CD4-positive, alpha-beta T cell treated with Interleukin-10 for 1 hour (primary cell): ENCODE measurements at regions not wholly inside any gene's neighbourhood (a gene's known extent, or its start where the extent isn't known, plus 50 kb on each side); places are given as distances from the start of the nearest gene placed in this dataset.

ENCODE experiments used
- DNase-seq: peaks from one replicate; pipeline ENCODE4 v3.0.0-alpha.2; 2020

DNA sequence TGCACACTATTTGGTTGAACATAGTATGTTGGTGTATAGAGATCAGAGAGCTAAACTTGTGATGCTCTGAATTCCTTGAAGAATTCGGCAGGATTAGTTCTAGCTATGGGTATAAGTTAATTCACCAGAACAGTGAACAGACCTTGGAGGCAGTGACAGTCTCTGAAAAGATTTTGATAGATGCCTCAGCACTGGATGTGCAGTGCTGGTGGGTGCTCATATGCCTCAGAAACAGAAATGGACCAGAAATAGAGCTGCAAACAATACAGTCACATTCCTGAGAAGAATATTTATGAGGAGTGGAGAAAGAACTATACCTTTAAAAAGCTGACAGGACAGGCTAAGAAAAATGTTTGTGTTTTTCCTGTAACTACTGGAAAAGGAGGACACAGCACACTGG lies 747.7 kb downstream of the KCTD16 start:
- DNase-seq, result no peak

- no peak for DNase-seq
Measured at GRCh38 chr5:144915452-144915851, 744.8 kb downstream of the KCTD16 start.

DNA sequence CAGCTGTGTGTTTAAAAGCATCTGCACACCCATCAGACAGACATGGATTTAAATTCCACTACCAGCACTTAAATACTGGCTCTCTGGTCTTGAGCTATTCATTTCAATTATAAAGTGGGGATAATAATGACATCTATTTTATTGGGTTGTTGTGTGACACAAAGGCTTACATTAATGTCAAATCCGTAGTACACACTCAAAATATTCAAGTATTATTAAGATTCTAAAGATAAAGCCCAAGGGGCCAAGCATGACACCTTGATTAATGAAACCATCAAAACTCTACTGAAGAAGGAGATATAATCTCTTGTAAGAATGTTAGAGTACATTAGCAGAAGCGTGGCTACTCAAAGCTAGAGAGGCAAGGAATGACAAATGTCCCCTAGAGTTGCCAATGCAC lies 743.0 kb downstream of the KCTD16 start:
- no peak for DNase-seq

DNA sequence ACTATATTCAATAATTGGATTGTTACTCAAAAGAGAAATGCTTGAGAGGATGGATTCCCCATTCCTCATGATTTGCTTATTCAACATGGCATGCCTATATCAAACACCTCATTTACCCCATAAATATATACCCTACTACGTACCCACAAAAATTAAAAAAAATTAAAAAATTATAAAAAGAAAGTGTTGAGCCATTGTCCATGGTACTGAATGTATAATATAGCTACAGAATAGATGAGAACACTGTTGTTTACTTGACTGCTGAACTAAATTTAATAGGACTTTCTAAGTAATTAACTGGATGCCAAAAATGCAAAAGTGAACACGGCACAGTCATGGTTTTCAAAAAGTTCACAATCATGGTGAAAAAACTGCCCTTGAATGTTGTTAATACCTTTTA lies 725.8 kb downstream of the KCTD16 start:
- DNase-seq, result no peak

GRCh38 chr5:144886668-144887067 lies 716.0 kb downstream of the KCTD16 start:
- DNase-seq, result no peak

- DNase-seq, result no peak
Measured at GRCh38 chr5:144882739-144883283, 712.1 kb downstream of the KCTD16 start.

DNA sequence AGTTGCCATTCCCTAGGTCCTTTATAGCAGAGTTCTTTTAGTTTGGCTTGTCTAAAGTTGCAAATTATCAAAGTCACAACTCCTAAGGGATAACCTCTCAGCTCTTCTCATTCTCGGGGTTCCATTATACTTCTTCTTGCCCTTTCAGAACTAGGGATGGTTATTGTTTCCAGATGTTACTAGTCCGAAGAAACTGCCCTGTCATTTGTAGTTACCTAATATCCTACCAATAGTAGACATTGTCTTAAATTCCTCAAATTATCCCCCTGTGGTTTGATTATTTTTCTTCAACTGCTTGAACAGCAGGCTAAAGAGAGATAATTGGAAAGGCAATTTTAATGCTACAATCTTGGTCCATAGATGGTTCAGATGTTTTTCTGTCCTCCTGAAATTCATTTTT lies 709.8 kb downstream of the KCTD16 start:
- DNase-seq, result no peak

GRCh38 chr5:144876990-144877389 lies 706.3 kb downstream of the KCTD16 start:
- no peak for DNase-seq

GRCh38 chr5:144873076-144873475 lies 702.4 kb downstream of the KCTD16 start:
- no peak for DNase-seq

- no peak for DNase-seq
Measured at GRCh38 chr5:144864118-144864517, 693.4 kb downstream of the KCTD16 start.

DNA sequence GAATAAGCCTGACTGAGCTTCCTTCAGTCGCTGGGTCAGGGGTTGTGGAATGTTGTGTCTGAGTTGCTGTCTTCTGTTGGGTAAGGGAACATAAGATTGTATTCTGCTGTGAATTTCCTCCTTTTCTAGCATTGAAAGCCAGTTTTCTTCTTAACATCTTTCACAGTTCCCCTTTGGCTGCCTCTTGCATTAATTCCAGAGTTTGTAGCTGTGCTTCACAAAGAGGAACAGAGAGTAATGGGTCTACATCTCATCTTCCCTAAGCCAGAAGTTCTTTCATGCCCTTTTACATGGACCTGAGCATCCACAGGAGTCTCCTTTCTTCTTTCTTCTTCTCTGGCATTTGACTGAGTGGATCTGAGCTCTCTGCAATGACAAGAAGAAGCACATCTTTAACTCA lies 686.8 kb downstream of the KCTD16 start:
- DNase-seq, result no peak

DNA sequence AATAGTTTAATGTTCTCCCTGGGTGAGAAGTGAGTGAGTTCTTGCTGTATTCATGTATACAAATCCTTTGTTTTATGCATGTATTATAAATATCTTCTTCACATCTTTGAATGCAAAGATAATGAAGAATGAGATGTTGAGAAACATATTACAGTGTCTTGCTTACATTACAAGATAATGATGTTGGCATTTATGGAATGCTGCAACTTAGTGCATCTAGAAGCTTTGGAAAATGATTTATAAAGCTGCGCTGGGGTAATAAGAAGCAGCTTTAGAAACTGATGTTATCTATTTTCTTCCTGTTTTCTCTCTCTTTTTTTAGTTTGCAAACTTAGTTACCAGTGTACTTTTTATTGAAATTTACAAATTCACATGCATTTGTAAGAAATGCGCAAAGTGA lies 673.4 kb downstream of the KCTD16 start:
- DNase-seq, result no peak

DNA sequence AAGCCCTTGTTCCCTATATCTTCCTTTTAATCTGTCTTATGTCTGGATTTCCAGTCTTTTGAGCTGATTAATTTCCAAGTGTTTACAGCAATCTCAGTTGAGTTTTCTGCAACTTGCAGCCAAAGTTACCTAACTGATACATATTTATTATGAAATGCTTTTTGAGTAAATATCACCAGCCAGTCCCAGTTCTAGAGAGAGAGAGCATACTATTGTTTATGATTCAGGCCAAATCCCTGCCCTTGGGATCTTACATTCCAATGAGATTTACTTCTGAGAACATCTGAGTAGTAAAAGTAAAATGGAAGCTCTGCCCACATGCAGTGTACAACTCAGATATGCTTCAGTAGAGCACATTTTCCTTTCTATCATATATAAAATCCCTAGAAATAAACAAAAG lies 661.7 kb downstream of the KCTD16 start:
- DNase-seq, result no peak

GRCh38 chr5:144831650-144832049 lies 661.0 kb downstream of the KCTD16 start:
- no peak for DNase-seq

GRCh38 chr5:144822503-144822902 lies 651.8 kb downstream of the KCTD16 start:
- DNase-seq, result no peak

GRCh38 chr5:144820278-144820677 lies 649.6 kb downstream of the KCTD16 start:
- no peak for DNase-seq

GRCh38 chr5:144815131-144815530 lies 644.5 kb downstream of the KCTD16 start:
- DNase-seq, result no peak

GRCh38 chr5:144812763-144813162 lies 642.1 kb downstream of the KCTD16 start:
- DNase-seq, result no peak

- no peak for DNase-seq
Measured at GRCh38 chr5:144800169-144800568, 629.5 kb downstream of the KCTD16 start.

DNA sequence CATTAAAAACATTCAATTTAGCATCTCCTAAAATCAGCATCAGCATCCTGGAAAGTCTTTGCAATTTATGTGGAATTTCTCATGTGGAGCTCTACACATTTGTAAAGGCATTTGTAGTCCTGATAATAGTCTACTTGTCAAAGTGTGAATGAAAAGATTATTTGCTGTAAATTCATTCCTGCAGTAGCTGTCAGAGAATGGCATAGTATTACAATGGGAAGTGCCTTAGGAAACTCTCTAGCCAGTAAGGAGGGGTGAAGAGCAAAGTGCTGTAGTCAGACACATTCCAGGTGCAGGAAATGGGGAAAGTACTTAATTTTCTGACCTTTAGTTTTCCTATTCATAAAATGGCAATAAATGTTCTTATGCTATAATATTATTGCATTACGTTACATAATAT lies 627.9 kb downstream of the KCTD16 start:
- DNase-seq, result no peak

- no peak for DNase-seq
Measured at GRCh38 chr5:144794922-144795321, 624.2 kb downstream of the KCTD16 start.

DNA sequence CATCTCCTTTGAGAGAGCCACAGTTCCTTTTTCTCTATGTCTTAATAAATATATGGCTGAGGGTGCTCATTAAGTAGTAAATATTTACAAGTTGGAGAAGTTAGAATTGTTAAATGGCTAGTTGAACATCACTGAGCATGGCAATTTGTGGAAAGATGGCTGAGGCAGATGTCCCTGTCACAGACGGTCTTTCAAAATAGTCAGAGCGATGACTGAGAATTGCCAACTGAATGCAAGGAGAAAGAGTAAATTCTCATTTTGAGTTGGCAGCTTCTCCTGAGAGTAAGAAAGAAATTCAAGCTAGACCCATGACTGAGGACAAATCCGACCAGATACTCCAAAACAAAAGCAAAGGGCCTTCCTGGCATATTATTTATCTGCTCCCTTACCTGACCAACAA lies 617.9 kb downstream of the KCTD16 start:
- DNase-seq, result no peak

DNA sequence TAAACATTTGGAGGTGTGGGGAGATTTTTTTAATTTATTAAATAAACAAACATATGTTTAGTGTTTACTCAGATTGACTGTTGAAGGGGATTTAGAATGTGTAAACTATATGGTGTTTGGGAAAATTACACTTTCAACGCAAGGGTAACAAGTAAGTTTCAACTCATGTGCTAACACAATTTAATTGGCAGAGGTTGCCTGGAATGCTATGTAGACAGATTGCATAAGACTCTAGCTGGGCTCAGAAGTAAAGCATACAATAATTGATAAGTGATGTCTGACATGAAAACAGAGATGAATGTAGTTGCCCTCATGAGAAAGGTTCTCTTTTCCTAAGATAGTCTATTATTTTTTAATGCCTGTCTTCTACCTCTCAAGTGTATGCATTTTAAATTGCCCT lies 617.4 kb downstream of the KCTD16 start:
- DNase-seq, result no peak

DNA sequence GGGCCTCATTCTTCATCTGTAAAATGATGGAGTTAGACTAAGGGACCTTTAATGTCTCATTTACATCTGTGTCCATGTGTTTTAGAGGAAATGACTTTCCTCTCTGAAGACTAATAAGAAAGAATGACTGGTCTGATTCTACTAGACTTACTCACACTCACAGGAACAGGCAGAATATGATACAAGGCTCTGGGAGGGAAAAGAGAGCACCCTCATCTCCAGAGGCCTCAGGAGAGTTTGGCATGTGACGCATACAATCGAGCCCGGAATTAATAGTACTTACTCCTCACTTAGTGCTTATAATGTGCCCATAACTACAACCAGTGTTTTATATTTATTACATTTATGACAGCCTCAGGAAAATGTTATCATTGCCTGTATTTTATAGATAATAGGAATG lies 608.7 kb downstream of the KCTD16 start:
- no peak for DNase-seq

GRCh38 chr5:144778561-144778960 lies 607.9 kb downstream of the KCTD16 start:
- DNase-seq, result no peak

- no peak for DNase-seq
Measured at GRCh38 chr5:144774197-144774596, 603.5 kb downstream of the KCTD16 start.
